Limb (tissue), 2 donors: ENCODE measurements at regions not wholly inside any gene's neighbourhood (a gene's known extent, or its start where the extent isn't known, plus 50 kb on each side); places are given as distances from the start of the nearest gene placed in this dataset.

Source experiments
- DNase-seq, 2 donors: peaks; one replicate each; pipeline ENCODE4 v3.0.0-alpha.2; 2016; ENCODE audit errors: extremely low spot score in 2 of 2

DNA sequence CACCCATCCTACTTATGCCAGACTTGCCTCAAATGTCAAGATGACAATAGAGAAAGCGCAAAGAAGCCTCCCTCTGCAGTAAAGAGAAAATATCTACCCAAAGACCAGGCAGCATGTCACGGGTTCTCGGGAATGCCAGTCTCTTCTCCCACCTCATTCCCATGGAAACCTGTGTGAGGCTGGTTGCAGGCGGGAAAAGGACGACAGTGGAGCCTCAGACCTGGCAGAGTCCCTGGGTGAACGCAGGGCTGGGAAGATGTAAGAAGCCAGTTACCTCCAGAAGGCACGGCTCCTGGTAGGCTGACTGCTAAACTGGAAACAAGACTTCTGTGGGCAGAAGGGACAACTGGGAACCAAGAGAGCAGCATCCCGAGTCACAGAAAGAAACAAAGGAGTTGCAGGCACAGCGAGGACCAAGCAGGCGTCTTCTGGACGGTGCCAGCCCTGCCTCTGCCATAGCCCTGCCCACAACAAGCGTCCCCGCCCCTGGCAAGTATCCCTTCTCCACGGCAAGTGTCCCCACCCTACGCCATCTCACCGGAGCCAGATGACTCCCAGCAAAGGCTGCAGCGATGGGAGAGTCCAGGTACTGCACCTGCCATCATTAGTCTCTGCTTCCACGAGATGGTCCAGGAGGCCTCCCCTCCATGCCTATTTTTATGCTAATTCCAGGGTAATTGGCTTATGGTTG is 440.8 kb upstream of the MYT1L start:
- no peak for DNase-seq

DNA sequence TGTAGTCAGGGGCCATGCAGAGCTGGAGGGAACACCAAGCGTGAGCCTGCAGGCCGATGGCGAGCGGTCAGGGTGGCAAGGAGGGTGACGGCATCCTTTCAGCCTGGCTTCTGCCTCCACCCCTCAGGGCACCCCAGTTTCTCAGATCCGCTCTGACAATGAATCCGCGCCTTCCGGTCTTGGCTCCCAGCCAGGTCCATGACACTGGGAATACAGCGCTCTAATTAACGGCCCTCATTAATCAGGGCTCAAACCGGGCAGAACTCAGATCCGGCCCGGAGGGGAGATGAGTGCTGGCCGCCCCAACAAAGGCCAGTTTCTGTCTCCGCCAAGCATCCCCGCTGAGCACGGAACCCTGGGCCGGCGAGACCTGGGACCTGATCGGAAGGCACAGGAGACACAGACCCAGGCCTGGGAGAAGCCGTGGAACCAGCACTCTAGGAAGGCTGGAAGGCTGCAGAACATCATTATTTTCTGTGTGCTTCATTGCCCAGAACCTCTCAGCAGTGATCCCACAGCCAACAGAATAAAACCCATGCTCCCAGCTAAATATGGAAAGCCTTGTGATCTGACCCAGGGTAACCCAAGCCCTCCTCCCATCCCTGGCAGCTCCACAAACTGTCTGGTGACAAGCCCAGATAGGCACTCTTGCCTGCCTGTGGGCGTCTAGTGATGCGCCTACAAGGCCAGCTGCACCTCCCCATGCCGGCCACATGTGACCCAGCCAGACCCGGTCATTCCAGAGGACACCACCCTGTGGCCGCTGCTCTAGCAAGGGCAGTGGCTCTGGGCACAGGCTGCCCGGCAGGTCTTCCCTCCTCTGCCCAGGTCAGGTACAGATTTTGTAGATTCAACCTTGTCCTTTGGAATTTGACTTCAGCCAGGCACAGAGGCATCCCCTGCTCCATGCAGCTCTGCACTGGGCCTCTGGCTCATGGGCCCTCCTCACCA is 438.7 kb upstream of the MYT1L start:
- DNase-seq = peak in 1 of 2 donors; percentile 72

DNA sequence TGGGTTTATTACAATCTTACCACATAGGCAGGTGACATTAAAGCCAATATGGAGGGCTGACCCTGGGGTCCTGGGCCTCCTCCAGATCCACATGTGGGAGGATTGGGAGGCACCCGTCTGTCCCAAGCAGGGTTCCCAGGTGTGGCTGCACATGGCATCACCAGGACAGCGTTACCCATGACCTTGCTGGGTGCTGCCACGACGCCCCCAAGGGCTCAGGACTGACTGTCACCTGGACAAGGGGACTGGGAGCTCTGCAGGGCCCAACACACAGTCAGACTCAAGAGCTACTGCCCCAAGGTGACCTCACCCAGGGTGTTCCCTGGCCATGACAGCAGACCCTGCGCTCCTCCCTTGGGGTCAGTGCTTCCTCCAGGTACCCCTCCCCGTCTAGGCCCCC is 437.4 kb upstream of the MYT1L start:
- DNase-seq = no peak

DNA sequence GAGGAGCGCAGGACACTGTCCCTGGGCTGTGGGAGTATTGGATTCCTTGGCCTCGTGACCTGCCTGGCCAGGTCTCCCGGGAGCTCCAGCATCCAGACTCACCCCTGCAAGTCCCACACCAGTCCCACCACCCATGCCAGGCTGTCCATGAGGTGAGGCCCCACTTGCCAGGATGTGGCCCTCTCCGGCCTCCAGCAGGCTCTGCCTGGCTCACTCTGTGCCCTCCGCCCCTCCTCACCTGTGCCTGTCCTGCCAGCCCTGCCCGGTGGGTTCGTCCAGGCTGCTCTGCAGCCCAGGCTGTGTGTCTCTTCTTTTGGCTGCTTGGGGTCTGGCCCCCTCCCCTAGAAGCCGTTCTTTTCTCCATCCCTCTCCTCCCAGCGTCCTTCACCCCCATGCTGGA is 436.8 kb upstream of the MYT1L start:
- no peak for DNase-seq

DNA sequence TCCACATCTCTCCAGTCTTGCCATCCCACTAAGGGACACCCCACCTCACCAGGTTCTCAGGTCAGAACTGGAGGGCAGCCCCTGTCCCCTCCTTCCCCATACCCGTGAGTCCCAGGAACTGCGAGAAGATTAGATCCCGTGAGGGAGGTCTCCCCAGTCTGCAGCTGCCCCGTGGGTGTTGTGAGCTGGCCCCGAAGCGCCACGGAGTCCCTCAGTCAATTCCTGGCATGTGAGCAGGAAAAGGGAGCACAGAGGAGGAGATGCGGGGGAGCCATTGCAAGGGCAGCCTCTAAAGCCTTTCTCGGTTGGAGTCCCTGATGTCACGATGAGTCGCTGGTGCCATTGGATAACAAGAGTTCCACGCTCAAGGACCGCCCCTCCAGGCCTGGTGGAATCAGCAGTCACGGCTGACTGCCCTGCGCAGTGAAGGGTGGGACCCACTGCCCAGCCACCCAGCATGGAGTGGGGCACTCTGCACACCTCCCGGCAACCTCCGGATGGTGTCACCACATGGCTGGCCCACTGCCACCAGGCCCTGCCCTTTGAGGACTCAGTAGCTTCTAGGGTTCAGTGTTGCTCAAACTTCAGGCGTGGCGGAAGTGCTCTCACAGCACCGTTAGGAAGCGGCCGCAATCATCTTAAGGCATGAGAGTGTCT is 434.9 kb upstream of the MYT1L start:
- no peak for DNase-seq

DNA sequence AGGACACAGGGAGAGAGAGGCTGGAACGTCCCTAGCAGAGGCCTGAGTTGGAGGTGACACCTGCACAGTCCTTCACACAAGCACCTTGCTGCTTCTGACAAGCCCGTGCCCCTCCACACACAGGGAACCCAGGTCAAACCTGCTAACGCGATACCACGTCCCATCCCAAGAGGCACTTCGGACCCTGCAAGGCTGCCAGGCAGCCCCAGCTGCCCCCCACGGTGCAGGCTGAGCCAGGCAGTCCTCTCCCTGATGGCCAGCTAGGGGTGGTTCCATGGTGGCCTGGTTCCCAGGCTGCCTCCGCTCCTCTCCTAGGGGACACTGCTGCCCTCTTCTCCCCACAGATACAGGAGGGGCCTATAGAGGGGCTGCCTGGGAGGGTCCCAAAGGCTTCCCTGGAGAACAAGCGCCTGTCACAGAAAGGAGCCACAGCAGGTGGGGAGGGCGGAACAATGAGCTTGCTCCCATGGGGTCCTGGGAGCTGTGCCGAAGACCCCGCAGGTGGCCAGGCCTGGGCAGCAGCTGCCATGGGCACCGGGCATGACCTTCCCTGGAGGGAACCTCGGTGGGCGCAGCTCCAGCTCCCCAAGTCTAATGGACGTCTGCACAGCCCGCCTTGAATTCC is 434.2 kb upstream of the MYT1L start:
- DNase-seq = no peak

DNA sequence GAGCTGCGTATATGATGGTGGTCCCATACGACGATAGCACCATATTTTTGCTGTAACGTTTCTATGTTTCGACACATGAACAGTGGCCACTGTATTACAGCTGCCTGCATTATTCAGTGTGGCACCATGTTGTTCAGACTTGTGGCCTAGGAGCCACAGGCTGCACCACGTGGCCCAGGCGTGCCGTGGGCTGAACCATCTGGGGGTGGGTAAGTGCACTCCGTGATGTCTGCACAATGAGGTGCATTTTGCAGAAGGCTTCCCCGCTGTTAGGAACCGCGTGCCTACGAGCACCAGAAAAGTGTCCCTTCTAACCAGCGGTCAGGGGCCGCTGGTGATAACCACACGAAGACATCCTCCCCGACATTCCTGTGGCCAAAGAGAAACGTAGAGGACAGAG is 433.7 kb upstream of the MYT1L start:
- DNase-seq = no peak

DNA sequence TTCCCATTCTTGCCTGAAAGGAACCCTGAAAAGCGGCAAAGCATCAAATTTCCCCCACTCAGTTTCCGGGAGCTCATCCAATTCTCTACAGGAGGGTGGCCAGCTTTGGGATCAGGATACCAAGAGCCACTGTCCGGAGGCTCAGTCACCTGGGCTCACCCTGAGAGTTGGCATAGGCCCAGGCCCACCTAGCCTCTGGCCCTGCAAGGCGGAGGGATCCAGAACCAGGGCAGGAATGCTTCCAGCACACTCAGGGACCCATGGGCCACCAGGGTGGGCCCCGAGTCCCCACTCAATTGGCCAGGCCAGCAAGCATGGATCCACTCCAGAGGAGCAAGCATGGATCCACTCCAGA is 432.9 kb upstream of the MYT1L start:
- no peak for DNase-seq

DNA sequence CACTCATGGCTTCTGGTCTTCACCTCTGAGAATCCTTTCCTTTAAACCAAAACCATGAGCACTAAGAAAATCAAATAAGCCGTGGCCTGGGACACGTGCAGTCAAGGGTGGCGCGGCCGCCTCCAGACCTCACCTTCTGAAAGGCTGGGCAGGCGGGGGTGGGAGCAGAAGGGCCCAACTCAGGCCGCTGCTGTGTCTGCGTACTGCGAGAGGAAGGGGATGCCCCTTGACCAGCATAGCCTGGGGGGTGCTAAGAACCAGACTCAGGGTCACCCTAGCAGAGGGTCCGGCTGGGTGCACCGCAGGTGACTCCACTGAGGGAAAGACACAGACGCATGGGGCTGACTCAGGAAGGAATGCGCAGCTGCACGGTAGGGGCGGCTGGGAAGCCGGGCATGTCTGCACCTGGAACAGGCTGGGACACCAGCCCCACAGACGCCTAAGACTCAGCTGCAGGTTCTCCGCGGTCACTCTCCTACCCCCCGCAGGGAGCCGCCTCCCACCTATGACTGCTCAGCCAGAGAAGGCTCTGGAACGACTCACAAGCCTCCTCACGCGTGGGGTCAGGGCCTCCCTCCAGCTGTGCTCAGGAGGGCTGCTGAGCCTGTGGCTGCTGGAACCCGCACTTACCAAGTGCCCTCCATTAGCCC is 432.4 kb upstream of the MYT1L start:
- DNase-seq = peak in 1 of 2 donors; percentile 45

DNA sequence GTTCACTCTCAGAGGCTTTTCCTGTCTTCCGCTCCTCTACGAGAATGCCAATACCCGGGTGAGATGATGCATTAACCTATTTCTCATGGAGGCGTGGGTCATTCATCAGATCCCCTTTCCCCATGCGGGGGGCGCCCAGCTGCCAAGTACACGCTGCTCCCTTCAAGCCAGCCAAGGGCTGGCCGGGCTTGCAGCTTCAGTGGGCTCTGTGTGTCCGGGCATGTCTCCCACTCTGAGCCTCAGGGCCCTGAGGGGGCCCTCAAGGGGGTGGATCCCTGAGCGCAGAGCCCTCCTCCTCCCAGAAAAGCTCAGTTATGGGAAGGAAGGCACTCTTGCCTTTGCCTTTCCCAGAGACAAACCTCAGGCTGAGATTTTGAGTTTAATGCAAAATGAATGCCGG is 431.8 kb upstream of the MYT1L start:
- peak; percentile 13 to 48 for DNase-seq

DNA sequence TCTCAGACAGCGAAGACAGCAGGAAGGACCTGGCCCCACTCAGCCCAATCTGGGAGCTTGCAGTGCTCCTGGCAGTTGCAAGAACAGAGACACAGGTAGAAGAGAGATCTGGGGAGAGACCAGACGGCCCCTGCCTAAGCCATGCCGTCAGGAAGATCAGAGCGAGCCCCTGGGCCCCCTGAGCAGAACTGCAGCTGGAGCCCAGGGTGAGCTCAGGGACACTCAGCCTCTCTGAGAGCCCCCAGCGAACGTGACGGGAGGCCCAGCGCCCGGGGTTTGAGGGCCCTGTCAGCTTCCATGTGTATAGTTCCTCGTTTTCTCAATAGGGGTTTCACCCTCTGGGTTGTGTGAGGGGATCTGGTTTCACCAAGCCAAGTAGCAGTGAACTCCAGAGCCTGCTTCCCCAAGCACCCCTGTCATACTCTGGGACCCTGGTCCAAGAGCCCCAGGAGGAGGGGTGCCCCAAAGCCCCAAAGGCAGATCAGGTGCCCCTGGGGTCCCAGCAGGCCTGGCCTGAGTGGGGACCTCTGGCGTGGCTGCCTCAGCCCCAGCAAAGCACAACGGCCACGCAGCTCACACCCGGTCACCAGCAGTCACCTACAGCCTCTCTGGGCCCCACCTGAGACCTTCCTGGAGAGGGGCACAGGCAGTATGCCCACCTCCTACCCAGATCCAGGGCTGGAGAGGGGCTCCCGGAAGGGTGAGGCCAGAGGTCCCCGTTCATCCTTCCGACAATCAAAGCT is 431.3 kb upstream of the MYT1L start:
- no peak for DNase-seq

DNA sequence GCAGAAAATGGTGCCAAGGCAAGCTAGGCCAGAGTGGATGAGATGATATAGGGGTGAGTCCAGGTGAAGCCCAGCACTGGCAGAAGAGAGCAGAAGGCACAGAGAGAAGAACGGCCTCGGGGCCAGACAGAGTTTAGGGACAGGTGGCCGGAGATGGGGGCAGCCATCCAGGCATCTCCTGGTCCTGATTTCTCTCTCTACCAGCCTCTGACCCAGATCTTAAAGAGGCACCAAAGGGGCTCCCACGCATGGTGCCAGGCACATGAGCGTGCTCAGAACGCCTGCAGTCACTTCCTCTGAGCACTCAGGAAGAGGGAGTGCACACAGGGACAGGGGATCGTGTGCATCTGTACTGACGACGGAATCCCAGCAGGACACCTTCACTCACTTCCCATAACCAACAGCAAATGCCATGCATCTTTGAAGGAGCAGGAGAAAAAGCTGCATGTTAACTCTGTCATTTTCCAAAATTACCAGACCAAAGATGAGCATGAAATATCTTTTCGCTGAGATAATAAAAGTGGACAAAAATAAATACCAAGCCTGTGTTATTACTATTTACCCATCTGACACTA is 427.8 kb upstream of the MYT1L start:
- DNase-seq = no peak

DNA sequence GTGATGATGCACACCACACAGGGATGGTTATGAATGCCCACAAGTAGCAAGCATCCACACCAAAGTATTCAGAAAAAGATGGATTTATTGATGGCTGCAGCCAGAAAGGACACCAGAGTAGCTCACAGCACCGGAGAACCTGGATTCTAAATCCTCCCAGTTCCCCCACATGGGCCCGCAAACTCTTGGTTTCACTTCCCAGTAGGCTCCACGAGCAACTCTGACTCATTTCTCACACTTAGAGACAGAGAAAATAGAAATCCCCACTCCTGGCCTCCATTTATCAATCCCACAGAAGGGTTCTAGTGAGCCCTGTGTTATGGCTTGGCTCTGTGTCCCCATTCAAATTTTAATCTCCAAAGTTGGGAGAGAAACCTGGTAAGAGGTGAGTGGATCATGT is 426.7 kb upstream of the MYT1L start:
- no peak for DNase-seq

DNA sequence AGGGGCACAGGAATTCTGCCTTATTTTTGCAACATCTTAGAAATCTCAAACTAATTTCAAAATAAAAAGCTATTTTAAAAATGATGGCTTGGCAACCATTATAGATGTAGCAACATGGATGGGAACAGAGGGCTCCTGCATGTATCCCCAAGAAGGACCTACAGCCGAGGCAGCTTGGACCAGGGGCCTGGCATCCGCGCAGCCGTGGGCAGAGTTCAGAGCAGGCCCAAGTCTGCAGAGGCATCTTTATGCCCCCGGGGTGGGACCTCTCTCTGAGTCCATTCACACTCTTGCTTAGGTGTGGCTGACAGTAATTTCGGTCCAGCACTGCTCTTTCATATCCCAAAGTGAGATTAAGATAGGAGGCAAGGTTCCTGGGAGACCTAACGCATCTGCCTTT is 425.8 kb upstream of the MYT1L start:
- DNase-seq = no peak

DNA sequence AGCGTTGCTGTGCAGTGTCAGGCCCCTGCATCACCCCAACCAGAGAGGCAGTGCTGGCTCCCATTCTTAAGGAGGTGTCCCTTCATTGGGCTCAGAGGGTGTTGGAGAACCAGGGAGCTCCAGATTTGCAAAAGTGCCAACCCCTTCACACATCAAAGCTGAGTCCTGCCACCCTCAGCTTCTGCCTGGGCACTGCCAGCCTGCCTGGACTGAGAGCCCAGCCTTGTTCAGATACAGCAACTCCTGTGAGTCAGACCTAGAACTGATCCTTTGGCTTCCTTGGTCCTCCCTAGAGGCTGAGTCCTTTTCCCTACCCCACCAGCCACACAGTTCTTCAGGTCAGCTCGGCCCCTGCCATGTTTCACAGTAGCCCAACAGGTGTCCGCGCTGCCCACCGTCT is 424.9 kb upstream of the MYT1L start:
- no peak for DNase-seq

DNA sequence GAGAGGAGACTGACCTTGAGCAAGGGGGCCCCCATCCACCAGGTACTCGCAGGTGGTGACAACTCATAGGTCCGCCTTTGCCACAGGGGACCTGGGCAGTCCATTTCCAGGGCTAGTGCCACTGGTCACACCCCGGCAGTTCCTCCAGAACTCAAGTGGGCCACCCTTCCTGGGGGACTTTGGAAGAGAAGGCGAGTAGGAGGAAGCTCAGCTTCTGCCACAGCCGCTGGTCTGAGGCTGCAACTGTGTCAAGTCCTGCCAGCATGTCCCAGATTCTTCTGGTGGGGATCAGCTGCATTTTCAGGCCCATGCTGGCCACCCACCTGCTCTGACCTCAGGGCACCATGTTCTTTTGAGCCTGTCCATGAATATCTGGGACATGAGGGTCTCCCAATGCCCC is 423.9 kb upstream of the MYT1L start:
- DNase-seq = no peak

DNA sequence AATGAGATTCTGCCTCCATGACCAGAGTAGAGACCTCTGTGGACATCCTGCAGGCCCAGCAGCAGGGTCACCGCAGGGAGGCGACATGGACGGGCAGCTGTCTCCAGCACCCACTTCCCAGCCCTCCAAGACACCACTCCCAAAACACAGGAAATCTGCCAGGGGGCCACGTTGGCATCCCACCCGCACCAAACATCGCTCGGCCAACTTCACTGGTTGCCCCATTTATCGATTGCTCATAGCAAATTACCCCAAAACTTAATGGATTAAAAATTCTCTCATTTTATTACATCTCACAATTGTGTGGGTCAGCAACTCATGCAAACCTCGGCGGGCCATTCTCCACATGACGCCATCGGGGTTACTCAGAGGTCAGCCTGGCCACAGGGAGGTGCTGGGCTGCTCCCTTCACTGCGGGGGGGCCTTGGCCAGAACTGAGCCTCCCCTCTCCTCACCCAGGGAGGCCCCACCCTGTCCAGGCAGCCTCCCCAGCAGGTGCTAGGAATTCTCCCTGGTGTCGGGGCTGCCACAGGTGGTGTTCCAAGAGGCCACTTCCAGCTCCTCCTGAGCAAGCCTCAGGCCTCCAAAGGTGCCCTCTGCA is 420.7 kb upstream of the MYT1L start:
- no peak for DNase-seq

DNA sequence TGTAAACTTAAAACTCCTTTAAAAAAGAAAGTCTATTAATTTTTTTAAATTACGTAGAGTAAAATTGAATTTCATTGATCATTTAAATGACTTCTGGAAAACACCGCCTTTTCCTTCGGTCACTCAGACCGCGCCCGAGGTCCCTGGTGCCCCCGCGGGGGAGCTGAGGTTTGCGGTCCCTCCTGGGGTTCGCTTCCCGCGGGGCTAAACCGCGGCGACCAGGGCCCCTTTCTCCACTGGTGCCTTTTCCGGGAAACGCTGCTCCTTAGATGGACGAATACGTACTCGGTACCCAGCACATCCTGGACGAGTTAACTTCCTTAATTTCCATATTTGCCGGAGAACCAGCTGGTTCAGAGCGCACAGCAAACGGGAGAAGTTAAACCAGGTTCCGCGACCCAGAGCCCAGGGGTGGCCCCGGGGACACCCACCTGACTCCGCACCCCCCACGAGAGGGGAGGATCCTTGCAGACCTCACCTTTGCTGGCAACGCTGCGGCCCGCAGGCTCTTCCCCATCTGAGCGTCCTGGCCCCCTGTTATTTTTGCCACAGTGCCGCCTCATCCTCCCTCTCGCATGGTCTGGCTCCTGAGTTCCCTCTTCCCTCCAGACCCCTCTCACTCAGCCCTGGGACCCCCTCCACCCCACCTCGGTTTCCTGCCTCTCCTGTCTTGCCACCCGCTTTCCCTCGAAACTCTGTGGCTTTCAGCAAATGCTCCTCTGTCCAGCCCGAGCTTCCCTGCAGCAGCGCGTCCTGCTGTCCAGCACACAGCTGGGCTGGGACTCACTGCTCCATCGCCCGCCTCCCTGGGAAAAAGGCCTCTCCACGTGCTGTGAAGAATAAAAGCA is 420.0 kb upstream of the MYT1L start:
- DNase-seq = no peak

DNA sequence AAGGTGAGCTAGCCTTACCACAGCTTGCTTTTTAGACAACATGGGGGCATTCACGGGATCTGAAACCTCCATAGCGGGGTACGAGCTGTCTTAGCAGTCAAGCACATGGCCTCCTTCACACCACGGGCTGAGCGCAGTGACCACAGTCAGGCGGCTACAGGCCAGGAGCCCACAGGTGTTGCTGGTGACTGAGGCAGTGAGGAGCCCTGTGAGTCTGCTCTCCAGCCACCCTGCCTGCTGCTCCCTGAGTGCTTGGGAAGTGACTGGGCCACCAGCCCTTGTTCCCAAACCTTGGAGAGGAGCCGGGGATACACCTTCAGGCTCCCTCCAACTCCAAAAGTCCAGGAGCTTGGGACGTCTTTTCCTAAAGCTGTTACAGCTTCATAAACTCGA is 418.1 kb upstream of the MYT1L start:
- no peak for DNase-seq
